ENCODE measurements at regions not wholly inside any gene's neighbourhood (a gene's known extent, or its start where the extent isn't known, plus 50 kb on each side); places are given as distances from the start of the nearest gene placed in this dataset.
"Not testable (repeated sequence)": the region's sequence is repeated elsewhere in the genome, so short reads cannot be mapped to it uniquely, and the experiment has no call there.

DNA sequence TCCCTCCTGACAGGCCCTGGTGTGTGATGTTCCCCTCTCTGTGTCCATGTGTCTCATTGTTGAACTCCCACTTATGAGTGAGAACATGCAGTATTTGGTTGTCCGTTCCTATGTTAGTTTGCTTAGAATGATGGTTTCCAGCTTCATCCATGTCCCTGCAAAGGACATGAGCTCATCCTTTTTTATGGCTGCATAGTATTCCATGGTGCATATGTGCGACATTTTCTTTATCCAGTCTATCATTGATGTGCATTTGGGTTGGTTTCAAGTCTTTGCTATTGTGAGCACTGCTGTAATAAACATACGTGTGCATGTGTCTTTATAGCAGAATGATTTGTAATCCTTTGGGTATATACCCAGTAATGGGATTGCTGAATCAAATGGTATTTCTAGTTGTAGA lies 90.8 kb upstream of the PLET1 start:
- TF ChIP-seq, protein P1, sequence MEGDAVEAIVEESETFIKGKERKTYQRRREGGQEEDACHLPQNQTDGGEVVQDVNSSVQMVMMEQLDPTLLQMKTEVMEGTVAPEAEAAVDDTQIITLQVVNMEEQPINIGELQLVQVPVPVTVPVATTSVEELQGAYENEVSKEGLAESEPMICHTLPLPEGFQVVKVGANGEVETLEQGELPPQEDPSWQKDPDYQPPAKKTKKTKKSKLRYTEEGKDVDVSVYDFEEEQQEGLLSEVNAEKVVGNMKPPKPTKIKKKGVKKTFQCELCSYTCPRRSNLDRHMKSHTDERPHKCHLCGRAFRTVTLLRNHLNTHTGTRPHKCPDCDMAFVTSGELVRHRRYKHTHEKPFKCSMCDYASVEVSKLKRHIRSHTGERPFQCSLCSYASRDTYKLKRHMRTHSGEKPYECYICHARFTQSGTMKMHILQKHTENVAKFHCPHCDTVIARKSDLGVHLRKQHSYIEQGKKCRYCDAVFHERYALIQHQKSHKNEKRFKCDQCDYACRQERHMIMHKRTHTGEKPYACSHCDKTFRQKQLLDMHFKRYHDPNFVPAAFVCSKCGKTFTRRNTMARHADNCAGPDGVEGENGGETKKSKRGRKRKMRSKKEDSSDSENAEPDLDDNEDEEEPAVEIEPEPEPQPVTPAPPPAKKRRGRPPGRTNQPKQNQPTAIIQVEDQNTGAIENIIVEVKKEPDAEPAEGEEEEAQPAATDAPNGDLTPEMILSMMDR (conservative IDR thresholded peaks at IDR 0.05; ENCODE audit: low read depth, low read length), result not testable (repeated sequence)
- TF ChIP-seq RFX5 (IDR thresholded peaks at IDR 0.05; ENCODE audit: low read depth, low read length); CEBPB (IDR thresholded peaks at IDR 0.05; ENCODE audit: low read depth, low read length); SMC3 (IDR thresholded peaks at IDR 0.05; ENCODE audit: low read depth, low read length); RCOR1 (IDR thresholded peaks at IDR 0.05; ENCODE audit: insufficient replicate concordance, low read length); POLR2A (IDR thresholded peaks at IDR 0.05; ENCODE audit: low read depth, low read length); FOS (IDR thresholded peaks at IDR 0.05; ENCODE audit: low read depth, low read length); RAD21 (IDR thresholded peaks at IDR 0.05; ENCODE audit: low read length); BHLHE40 (IDR thresholded peaks at IDR 0.05; ENCODE audit: low read depth, low read length); MAZ (IDR thresholded peaks at IDR 0.05; ENCODE audit: borderline replicate concordance, low read depth, low read length); CHD1 (IDR thresholded peaks at IDR 0.05; ENCODE audit: low read depth, low read length): not testable (repeated sequence)
- TF ChIP-seq, protein P2, sequence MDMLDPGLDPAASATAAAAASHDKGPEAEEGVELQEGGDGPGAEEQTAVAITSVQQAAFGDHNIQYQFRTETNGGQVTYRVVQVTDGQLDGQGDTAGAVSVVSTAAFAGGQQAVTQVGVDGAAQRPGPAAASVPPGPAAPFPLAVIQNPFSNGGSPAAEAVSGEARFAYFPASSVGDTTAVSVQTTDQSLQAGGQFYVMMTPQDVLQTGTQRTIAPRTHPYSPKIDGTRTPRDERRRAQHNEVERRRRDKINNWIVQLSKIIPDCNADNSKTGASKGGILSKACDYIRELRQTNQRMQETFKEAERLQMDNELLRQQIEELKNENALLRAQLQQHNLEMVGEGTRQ (IDR thresholded peaks at IDR 0.05; ENCODE audit: low read depth, low read length), result not testable (repeated sequence)
- TF ChIP-seq, protein P3, sequence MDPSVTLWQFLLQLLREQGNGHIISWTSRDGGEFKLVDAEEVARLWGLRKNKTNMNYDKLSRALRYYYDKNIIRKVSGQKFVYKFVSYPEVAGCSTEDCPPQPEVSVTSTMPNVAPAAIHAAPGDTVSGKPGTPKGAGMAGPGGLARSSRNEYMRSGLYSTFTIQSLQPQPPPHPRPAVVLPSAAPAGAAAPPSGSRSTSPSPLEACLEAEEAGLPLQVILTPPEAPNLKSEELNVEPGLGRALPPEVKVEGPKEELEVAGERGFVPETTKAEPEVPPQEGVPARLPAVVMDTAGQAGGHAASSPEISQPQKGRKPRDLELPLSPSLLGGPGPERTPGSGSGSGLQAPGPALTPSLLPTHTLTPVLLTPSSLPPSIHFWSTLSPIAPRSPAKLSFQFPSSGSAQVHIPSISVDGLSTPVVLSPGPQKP (IDR thresholded peaks at IDR 0.05; ENCODE audit: borderline replicate concordance, low read depth, low read length), result not testable (repeated sequence)
